ENCODE measurements at regions not wholly inside any gene's neighbourhood (a gene's known extent, or its start where the extent isn't known, plus 50 kb on each side); places are given as distances from the start of the nearest gene placed in this dataset.
A peak's percentile ranks its signal among the peaks of the same experiment; 100 is the strongest.

- no peak for TF ChIP-seq CTCF (IDR thresholded peaks at IDR 0.05; ENCODE audit: low read depth, low read length, poor library complexity, severe bottlenecking)
- no peak for TF ChIP-seq EZH2phosphoT487 (IDR thresholded peaks at IDR 0.05; ENCODE audit: borderline replicate concordance, low read length)
- Histone ChIP-seq H3K9me2 (replicated peaks; ENCODE audit: control insufficient read depth, low read length) (no peaks in the 10 kb centered on the region), H3K4me3 (ENCODE audit: low read length) (no peak overlapping the region), H3K4me2 (ENCODE audit: low read length) (peak overlapping the region; percentile 65; the same call in 1 of the 2 replicates), H3K27me3 (ENCODE audit: control insufficient read depth, low read length) (no peaks in the 10 kb centered on the region), H3K79me2 (ENCODE audit: control insufficient read depth, low read length) (no peaks in the 10 kb centered on the region), H3K27ac (ENCODE audit: low read depth, low read length) (no peak overlapping the region), H3F3A (ENCODE audit: control insufficient read depth, insufficient read depth) (no peaks in the 10 kb centered on the region), H4K20me1 (ENCODE audit: control insufficient read depth, insufficient read depth, low read depth, low read length) (no peaks in the 10 kb centered on the region), H3K9me3 (ENCODE audit: control insufficient read depth, insufficient read depth, low read length) (no peaks in the 10 kb centered on the region), H3K36me3 (ENCODE audit: control insufficient read depth, low read length) (peaks cover under 1% of the 10 kb centered on the region; the same call in 1 of the 2 replicates), H3K4me1 (ENCODE audit: control insufficient read depth, low read length) (peaks cover 34% of the 10 kb centered on the region)
Observed at GRCh38 chr5:137808503-137809135, 54.5 kb upstream of the HNRNPA0 start.

GRCh38 chr5:137815202-137815990, 52.3 kb upstream of the MYOT start:
- Histone ChIP-seq H3K4me1 (ENCODE audit: control insufficient read depth, low read length) (peaks cover under 1% of the 10 kb centered on the region; the same call in 1 of the 2 replicates), H3K9me3 (ENCODE audit: control insufficient read depth, insufficient read depth, low read length) (no peaks in the 10 kb centered on the region), H3K4me2 (ENCODE audit: low read length) (no peak overlapping the region), H3K4me3 (ENCODE audit: low read length) (no peak overlapping the region), H3F3A (ENCODE audit: control insufficient read depth, insufficient read depth) (no peaks in the 10 kb centered on the region), H3K36me3 (ENCODE audit: control insufficient read depth, low read length) (peaks cover 4% of the 10 kb centered on the region; the same call in 1 of the 2 replicates), H3K27ac (ENCODE audit: low read depth, low read length) (no peak overlapping the region), H4K20me1 (ENCODE audit: control insufficient read depth, insufficient read depth, low read depth, low read length) (no peaks in the 10 kb centered on the region), H3K9me2 (replicated peaks; ENCODE audit: control insufficient read depth, low read length) (no peaks in the 10 kb centered on the region), H3K27me3 (ENCODE audit: control insufficient read depth, low read length) (no peaks in the 10 kb centered on the region), H3K79me2 (ENCODE audit: control insufficient read depth, low read length) (no peaks in the 10 kb centered on the region)
- no peak for TF ChIP-seq CTCF (IDR thresholded peaks at IDR 0.05; ENCODE audit: low read depth, low read length, poor library complexity, severe bottlenecking)
- TF ChIP-seq EZH2phosphoT487 (IDR thresholded peaks at IDR 0.05; ENCODE audit: borderline replicate concordance, low read length) = no peak
